ENCODE measurements at regions not wholly inside any gene's neighbourhood (a gene's known extent, or its start where the extent isn't known, plus 50 kb on each side); places are given as distances from the start of the nearest gene placed in this dataset.

DNA sequence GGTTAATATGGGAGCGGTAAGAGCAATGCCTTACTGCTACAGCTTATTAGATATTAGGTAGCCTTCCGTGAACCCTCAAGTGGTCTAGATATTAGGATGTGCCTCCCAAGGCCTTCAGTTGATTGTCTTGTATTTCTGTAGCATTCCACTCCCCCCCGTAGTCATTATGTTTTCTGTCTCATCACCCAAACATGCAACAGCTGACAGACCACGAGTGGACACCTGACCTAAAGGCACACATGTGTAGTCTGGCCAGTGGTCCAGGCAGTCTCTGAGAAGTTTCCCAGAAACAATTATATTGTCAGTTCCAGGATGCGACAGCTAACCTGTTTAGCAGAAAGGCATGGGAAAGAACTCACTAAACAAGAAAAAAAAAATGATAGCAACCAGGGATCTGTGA, 1000.9 kb downstream of the AGBL1 start:
- no peaks in the 10 kb centered on the region for H3K9me3 ChIP-seq (ENCODE audit: severe bottlenecking)
- ATAC-seq (ENCODE audit: low read depth) (no peak), DNase-seq (ENCODE audit: low spot score) (no peak)
- TF ChIP-seq CTCF (IDR thresholded peaks at IDR 0.05; ENCODE audit: poor library complexity, severe bottlenecking), result no peak
- no peaks in the 10 kb centered on the region for H3K27me3 ChIP-seq (ENCODE audit: insufficient read depth, poor library complexity, severe bottlenecking)
- no peak overlapping the region for H3K27ac ChIP-seq (ENCODE audit: poor library complexity, severe bottlenecking)
- H3K4me3 ChIP-seq (ENCODE audit: severe bottlenecking), result no peak overlapping the region
- H3K4me1 ChIP-seq (ENCODE audit: insufficient read depth, poor library complexity, severe bottlenecking), result no peaks in the 10 kb centered on the region
- no peaks in the 10 kb centered on the region for H3K36me3 ChIP-seq (ENCODE audit: low read depth)

All from RWPE2 (cell line).